Fibroblast of skin of right biceps (primary cell): ENCODE measurements at regions not wholly inside any gene's neighbourhood (a gene's known extent, or its start where the extent isn't known, plus 50 kb on each side); places are given as distances from the start of the nearest gene placed in this dataset.
"Not testable (repeated sequence)": the region's sequence is repeated elsewhere in the genome, so short reads cannot be mapped to it uniquely, and the experiment has no call there.

Experiments used
- DNase-seq: peaks from one replicate; pipeline ENCODE4 v3.0.0-alpha.2; 2013

DNA sequence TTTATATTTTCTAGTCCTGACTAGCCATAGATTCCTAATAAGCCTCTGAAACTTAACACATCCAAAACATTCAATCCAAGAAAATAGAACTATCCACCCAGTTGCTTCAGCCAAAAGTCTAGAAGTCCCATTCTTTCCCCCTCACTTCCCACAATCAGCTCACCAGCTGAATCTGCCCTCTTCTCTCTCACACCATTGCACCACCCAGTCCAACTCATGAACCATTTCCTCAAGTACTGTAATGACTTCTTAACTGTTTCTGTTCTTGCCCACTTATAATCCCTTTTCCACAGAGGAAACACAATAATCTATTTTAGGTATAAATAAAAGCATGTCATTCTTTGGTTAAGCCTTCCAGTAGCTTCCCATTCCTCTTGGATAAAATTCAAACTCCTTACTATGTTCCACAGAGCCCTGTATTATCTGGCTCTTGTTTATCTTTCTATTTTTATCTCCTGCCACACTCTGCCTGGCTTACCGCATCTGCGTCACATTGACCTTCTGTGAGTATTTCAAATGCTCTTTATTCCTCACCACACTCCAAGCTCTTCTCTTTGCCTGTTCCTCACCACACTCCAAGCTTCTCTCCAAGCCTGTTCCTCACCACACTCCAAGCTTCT lies 205.9 kb upstream of the FRG1 start:
- DNase-seq = peak; percentile 28

DNA sequence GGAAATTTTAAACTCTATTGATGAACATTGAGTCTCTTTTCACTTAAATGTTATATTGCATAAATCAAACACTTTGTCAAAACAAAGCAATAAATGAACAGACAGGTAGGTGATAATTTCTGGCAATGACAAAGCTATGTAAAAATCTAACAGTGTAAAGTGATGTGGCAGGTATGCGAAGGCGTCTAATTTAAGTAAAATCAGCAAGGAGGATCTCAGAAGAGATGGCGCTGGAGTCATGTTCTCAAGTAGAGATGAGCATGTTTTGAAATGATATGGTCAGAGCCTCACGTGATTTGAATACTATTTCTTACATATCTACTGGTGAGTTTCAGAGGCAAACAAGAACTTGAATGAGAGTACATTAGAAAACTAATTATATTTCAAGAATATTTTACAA lies 204.0 kb upstream of the FRG1 start:
- DNase-seq = not testable (repeated sequence)

DNA sequence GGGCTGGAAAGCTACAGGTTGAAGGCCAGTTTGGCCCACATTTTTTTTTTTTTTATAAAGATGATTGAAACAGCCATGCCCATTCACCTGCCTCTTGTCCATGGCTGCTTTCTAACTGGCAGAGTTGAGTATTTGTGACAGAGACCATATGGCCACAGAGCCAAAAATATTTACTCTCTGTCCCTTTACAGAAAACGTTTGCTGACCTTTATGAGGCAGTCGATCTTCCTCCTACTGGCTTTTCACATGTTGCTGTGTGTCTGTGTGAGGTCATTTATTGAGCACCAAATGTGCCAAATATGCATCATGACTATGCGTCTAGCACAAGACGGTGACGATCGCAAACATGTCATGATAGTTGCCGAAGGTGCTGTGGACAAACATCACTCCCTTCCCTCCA lies 200.6 kb upstream of the FRG1 start:
- not testable (repeated sequence) for DNase-seq

DNA sequence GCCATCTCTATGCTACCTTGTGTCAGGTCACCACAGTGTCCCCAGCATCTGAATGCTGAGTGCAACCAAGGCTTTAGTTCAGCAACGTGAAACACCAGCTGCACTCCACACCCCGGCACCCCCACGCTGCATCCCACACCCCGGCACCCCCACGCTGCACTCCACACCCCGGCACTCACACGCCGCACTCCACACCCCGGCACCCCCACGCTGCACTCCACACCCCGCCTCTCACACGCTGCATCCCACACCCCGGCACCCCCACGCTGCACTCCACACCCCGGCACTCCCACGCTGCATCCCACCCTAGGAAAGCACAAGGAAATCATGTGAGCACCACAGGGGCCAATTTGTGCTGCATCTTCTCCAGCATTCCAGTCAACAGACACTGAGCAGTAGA lies 199.8 kb upstream of the FRG1 start:
- no peak for DNase-seq

DNA sequence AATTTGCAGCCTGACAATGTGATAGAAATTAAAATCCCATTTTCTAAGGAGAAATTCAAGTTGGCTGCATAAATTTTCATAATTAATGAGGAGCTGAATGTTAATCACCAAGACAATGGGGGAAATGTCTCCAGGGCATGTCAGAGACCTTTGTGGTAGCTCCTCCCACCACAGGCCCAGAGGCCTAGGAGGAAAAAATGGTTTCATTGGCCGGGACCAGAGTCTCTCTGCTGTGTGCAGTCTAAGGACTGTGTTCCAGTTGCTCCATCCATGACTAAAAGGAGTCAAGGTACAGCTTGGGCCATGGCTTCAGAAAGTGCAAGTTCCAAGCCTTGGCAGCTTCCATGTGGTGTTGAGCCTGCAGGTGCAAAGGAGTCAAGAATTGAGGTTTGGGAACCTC lies 187.6 kb upstream of the FRG1 start:
- DNase-seq = not testable (repeated sequence)

DNA sequence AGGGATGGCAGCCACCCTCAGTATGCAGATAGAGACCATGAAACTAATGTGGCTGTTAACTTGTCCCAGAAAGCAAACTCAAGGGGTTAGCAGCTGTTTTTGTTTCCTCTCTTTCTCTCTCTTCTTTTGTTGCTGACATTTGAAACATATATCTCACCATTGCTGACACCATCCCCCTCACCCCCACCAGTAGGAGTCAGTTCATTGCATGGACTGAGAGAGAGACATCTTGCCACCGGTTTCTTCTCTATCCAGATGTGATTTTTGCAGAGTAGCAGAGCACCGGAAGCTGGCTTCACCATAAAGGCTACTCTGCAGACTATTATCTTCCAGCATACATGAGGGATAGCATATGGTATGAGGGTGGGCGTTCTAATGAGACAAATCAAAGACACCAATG lies 177.1 kb upstream of the FRG1 start:
- no peak for DNase-seq

DNA sequence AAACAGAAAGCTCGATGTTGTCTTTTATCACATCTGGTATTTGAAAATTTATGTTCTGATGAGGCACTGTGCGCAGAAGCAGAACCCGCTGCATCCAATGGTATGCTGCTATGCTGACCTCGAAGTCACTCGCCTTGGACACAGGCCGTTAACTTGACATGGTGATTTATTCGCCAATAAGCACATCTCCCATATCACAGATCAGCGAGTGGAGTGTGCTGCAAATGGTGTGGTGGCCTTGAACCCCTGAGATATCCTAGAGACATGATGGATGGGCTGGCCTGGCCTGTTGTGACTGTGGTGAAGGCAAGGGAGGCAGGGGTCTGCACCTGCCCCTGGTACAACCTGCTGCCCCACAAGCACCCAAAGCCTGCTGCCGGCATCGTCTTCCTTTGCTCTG lies 175.4 kb upstream of the FRG1 start:
- no peak for DNase-seq

DNA sequence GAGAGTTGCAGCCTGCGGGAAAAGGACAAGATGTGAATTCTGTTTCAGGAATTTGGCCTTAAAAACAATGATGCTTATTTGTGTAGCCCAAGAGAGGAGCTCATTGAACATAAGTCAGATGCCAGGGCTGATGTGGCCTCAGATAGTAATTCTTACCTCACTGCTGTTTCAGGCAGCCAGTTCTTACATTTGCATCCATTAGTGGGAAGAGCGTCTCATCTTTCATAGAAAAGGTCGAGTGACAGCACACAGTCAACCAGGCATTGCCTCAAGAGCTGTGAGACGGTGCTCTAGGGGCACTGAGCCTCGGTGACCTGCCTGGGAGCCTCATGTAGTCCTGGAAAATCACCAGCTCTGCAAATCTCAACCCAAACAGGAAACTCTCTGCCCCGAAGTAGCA lies 174.9 kb upstream of the FRG1 start:
- DNase-seq = no peak

DNA sequence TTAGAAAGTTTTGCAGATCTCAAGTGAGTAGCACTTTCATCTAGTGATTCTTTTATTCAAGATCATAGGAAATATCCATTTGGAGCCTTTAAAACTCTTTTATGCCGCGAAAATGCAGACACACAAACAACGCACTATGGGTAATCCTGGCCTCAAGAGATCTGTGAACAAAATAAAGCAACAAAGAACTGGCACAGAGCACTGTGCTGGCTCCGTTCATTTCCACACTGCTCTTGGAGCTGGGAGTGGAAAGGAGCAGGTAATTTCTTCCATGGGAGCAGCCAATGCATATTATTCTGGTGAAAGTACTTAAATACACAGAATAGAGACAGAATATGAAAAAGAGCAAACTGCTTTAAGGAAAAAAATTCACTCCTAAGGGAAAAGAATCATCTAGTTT lies 172.7 kb upstream of the FRG1 start:
- DNase-seq = no peak

DNA sequence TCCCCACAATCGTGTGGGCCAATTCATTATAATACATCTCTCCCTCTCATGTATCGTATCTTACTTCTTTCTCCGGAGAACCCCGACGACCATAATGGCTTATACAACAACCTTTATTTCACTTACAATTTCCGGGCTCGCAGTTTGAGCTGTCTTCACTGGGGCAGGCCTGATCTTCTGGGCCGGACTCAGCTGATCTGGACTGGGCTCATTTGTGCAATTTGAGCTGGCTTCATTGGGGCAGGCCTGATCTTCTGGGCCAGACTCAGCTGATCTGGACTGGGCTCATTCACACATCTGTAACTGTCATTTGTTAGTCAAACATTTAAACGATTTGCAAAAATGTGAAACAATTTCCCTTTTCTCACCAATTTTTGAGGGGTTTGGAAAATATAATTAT lies 171.5 kb upstream of the FRG1 start:
- DNase-seq = no peak

DNA sequence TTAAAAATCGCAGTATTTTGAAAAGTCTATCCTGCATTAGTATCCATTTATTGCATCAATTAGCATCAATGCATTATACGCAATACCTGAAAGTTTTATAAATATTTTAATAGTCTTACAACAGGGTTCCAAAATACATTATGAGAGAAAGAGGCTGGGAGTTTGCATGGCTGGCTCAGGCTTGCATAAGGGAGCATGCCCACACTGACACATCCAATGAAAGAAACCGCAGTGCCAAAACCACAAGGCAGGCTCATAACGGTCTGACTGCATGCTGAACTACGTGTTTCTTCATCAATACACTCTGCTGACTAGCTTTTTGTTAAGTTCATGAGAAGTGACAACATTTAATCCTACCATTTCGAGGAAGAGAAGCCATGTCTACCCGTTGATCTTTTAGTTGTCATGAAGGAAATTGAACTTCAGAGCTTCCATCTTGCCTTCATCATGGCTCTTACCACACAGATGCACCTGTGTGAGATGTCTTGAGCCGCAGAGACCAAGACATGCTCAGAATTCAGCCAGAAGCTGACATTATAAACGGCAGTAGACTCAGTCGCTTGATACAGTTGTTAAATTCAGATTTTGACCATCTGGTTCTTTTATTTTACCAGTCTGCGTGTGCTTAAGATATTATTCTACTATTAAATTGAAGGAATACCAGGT lies 168.8 kb upstream of the FRG1 start:
- DNase-seq = peak; percentile 47

DNA sequence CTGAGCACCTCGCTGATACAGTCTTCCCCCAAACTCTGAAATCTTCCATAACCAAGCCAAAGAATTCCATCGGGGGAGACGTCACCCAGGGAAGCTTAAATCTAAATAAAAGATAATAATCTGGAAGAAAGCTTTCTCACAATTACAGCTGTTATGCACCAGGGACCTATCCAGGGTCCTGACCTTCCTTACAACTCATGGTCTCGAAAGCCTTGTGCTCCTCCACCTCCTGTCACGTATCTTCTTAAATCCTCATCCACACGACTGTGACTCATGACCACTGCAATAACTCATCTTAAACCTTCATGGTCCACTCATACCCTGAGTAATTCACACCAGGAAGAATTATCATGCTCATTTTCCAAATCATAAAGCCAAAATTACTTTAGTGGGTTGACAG lies 166.8 kb upstream of the FRG1 start:
- peak; percentile 93 for DNase-seq

DNA sequence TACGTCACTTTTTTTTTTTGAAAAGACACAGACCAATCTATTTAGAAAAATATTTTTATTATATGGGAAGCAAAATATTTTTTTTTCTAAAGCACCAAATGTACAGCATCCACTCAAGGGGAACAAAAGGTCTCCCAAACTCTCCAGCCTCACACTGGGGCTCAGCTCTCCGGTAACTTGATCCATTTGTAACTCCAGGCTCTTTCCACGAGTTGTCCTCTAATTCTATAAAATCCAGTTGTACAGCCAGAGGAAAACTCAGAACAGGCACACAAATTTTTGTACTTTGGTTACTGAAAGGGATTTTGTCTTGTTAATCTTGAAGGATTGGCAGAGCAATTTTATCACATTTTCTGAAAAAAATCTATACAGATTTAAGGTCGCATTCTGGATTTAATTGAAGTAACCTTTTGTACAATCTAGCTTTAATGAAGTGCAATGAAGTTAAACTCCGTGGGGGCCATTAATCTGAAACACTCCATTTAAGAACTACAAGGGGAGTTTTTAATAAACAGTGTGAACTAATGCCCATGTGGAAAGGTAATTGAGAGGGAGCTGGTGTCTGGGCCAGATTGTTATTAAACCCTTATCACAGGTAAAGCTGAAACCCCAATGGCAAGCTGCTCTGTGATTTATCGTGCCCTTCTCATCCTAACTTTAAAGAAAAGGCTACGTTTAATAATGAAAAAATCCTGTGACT lies 161.2 kb upstream of the FRG1 start:
- no peak for DNase-seq

DNA sequence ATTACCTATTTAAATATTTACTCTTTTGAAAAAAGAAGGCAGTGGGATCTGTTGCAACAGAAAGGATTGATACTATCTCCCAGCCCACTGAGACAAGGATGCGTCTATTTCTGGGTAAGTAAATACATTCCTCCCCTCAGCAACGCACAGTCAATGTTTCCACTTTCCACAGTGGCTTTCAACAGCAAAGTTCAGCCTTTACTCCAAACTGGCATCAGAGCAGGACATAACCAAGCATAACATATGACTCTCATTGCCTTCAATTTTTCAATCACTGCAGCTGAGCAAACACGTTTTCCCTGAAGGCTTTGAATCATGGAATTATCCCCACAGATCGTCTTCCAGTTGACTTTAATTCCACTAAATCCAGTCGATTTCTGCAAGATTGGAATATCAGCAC lies 160.3 kb upstream of the FRG1 start:
- DNase-seq = no peak

DNA sequence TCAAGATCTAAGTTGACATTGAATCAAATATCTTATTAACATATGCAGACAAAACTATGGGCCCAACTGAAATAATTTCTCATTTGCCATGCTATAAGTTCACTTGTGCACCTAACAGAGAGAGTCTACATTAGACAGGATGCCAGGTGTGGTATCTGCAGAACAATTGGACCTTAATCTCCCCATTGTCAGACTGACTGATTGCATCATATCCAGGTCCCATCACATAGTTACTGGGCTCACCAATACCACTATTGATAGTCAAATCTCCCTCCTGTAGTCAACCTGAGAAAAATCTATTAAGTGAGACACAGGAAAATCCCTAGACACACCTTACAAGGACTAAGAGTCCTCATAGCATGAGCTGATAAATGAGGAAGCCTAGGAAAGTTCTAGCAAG lies 156.0 kb upstream of the FRG1 start:
- DNase-seq = no peak

DNA sequence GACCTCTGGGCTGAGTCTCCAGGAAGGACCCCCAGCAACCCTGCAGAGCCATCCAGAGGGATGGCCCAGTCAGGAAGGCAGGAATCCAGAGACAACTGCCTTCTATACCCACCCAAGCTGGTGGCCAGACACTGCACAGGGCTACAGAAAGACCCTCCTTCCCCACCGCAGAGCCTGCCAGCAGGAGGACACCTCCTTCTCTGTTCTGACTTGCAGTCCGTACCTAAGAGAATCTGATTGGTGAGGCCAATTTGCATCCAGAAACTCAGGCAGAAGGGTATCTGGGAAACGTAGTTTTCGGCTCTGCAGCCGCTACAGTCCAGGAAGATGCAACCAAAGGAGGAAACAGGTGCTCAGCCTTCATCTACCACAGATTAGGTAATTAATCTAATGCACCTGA lies 155.4 kb upstream of the FRG1 start:
- no peak for DNase-seq

DNA sequence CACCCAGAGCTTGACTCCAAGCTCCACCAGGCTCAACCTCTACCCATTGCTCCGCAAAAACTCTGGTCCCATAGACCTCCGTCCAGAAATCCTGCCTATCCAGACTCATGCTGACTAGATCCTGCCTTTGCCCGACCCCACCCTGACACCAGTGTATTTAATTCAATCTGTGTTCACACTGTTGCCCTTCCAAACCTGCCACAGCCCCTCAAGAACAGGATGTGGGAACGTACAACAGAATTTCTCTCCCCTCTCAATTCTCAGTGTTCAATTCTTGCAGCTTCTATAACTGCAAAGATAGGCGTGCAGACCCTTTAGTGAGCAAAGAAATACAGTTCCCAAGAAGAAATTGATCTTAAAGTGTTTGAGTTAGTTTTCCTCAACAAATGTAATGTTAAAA lies 154.2 kb upstream of the FRG1 start:
- DNase-seq = no peak

DNA sequence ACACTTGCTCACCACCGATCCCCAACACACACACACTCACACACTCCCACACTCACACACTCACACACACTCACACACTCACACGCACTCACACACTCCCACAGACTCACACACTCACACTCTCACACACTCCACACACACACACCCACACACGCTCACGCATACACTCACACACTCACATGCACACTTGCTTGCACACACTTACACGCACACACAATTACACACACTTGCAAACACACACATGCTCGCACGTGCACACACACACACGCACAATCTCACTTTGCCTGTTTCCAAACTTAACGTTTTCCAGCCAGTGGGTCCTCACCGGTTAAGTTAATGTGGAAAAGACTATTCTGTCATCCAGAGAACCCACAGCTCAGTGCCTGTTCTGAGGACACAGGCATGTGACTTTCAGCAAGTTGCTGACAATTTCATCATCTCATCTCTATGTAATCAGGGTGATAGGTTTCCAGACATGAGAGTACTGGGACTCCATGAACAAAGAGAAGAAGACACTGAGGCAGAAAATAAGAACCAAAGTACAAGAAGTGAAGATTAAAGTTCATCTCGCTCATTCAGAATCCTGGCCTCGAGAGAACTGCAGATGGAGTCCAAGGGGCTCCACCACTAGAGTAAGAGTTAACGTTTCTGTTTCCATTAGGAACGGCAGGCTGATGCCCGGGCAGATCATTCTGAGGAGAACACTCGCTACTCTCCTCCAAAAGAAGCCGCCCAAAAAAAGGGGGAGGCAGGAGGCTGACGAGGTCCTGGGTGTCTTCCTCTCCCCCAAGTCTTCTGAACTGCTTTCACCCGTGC lies 153.2 kb upstream of the FRG1 start:
- peak; percentile 15 for DNase-seq

DNA sequence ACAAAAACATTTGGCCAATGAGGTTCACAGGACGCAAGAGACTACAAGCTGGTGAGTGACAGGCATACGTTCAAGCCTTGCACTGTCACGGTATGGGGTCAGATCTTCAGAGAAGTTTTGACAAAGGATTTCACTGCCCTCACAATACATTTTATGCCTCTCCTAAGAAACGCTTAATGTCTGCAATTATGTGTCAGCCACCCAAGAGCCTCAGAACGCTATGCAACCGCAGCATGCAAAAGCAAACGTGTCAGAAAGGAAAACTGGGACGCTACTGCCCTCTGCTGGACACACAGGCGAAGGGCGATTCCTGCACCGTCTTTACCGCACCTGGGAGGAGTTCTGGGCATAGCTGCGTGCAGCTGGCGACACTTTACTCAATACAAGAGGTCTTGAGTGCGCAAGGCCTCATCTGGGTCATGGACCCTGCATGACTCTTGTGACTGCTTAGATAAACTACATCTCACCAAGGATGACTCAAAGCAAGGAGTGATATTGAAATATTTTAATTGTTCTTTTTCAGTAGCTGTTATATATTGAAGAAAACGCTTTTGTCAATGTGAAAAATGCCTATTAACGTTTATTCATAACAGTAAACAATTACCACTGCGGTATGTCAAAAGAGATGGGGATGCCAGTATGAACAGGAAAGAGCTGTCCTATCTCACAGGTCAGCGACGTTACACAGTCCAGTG lies 147.6 kb upstream of the FRG1 start:
- DNase-seq = peak; percentile 79

DNA sequence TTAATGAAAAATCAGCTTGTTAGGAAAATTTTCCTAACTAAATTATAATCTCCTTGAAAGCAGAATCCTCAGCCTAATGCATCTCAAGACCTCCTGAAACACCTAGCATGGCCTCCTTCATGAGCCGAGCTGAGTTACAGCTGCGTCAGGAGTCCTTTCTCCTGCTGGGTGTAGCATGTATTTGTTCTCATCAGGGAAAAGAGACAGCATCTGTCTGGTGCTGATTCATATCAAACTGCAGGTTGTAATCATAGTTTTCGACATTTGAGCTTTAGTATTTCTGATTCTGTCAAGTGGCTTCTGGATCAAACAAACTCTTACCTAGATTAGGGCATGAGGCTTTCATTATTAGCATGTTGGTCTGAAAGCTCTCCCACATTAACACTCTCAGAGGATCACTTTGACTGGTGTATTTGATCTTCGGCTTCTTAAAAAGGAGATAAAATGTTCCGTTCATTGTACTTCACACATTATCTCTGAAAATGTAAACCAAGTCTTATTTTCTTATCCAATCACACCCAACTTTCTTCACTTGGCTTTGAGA lies 140.1 kb upstream of the FRG1 start:
- DNase-seq = no peak

DNA sequence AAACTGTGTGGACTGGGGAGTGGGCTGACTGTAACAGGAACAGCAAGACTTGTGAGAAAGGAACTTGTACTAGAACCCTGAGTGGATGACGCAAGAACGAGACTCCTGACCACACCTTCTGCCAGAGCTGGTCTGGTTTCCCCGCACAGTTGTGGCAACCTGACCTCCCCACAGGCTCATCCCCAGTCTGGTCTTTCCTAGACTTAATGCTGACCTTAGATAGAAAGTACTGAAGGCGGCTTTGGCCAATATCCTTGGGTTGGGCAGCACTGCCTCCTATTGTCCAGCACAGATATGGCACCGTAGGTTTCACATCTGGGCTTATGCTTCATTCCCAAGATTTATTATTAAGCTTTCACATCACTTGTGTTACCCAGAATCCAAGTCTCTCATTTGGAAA lies 137.8 kb upstream of the FRG1 start:
- DNase-seq = no peak

DNA sequence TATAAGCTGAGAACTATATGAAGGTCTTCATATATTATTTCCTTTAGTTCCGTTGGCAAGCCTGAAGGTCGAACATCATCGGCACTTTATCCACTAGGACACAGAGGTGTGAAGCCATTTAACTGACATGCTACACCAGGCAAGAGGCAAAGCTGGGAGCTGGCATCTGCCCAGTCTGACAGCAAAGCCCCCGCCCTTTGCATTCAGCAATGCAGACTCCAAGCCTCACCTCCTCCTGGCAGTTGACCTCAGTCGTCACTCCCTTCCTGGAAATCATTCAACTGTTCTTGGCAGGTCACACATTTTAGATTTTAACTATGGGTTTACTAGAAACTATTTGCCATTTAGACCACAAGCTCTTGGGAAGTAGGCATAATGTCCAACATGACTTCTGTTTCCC lies 135.8 kb upstream of the FRG1 start:
- DNase-seq = no peak

DNA sequence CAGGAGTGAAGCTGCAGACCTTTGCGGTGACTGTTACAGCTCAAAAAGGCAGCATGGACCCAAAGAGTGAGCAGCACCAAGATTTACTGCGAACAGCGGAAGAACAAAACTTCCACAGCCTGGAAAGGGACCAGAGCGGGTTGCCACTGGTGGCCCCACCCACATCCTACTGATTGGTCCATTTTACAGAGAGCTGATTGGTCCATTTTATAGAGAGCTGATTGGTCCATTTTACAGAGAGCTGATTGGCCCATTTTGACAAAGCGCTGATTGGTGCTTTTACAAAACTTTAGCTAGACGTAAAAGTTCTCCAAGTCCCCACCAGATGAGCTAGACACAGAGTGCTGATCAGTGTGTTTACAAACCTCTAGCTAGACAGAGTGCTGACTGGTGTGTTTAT lies 134.2 kb upstream of the FRG1 start:
- no peak for DNase-seq
